Activated CD4-positive, alpha-beta T cell treated with anti-CD3 and anti-CD28 coated beads for 36 hours (primary cell): ENCODE measurements at regions not wholly inside any gene's neighbourhood (a gene's known extent, or its start where the extent isn't known, plus 50 kb on each side); places are given as distances from the start of the nearest gene placed in this dataset.

Source experiments
- ATAC-seq: fragments of 200-7000 bp; cut with Tn5 transposase; one replicate; pipeline ENCODE4 v1.10.0; 2021; ENCODE audit warnings: mild to moderate bottlenecking, moderate library complexity
- CTCF ChIA-PET: fragments of 350-600 bp; sonication (Branson Sonifier 250); formaldehyde crosslinking; loops from one replicate; lab custom pipeline; 2021; ENCODE audit warnings: antibody characterized with exemption; lab: Charles Lee
- POLR2A ChIA-PET: fragments of 350-600 bp; sonication (Branson Sonifier 250); formaldehyde crosslinking; loops from one replicate; lab custom pipeline; 2021; ENCODE audit warnings: antibody characterized with exemption, inconsistent platforms; lab: Charles Lee
- DNase-seq: peaks from one replicate; pipeline ENCODE4 v3.0.0-alpha.2; 2020
- H3K27ac Mint-ChIP-seq: one replicate; pipeline ENCODE4 v1.8.0; 2021; ENCODE audit warnings: mixed read lengths
- H3K27me3 Mint-ChIP-seq: one replicate; pipeline ENCODE4 v1.8.0; 2021; ENCODE audit warnings: mixed read lengths
- H3K36me3 Mint-ChIP-seq: one replicate; pipeline ENCODE4 v1.8.0; 2021; ENCODE audit warnings: low read depth, mixed read lengths
- H3K4me1 Mint-ChIP-seq: one replicate; pipeline ENCODE4 v1.8.0; 2021; ENCODE audit warnings: mixed read lengths
- H3K4me3 Mint-ChIP-seq: one replicate; pipeline ENCODE4 v1.8.0; 2021; ENCODE audit warnings: mild to moderate bottlenecking, moderate library complexity, mixed read lengths
- H3K9me3 Mint-ChIP-seq: one replicate; pipeline ENCODE4 v1.8.0; 2021; ENCODE audit warnings: low read depth, mixed read lengths
- intact Hi-C, 2 experiments: fragments of 100-400 bp; cut with DNase I in 1 of 2; cut with micrococcal nuclease in 1 of 2; formaldehyde crosslinking; loops; one replicate each; pipeline versions ENCODE4 v1.14.2 to v1.15.1; 2022 to 2024; cut with DNase I, micrococcal nuclease

DNA sequence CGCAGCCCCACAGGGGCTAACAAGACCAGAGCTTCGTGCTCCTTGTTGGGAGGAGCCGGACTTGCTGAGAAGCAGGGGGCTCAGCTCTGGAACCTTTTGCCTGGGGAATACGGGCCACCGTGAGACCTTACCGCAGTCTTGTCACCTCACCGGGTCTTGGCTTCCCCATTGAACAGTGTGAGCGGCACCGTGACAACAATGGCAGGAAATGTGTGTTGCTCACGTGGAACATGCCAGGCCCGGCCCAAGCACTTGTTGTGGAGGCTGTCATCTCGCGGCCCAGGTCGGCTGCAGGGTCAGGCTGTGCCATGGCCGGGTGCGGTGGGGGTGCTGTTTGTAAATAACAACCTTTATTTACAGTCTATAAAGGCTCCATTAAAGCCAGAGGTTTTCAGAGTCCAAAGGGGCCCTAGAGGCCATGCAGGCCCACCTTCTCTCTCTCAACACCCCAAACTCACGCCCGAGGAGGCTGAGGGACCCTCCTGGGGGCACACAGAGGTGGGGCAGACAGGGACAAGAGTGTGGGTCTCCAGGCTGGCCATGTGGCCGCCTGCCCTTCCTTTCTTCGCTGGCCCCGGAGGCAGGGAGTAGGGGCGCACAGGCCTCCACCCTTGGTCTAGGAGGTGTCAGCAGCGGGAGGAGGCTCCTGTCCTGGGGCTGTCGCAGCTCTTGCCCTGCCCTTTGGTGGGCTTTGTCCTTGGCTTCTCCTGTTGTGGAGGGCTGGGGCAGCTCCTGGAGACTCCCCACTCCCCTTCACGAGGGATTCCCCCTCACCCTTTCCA is 79.7 kb downstream of the TSPAN17 start:
- no peak for DNase-seq
- H3K27me3 Mint-ChIP-seq = peaks cover 27% of the 10 kb centered on the region
- ChIA-PET POLR2A (no interaction called here), CTCF (no interaction called here)
- intact Hi-C loops = no loop called here
- no peak overlapping the region for H3K4me3 Mint-ChIP-seq
- peaks cover 2% of the 10 kb centered on the region for H3K9me3 Mint-ChIP-seq
- H3K27ac Mint-ChIP-seq = no peak overlapping the region
- H3K36me3 Mint-ChIP-seq = no peaks in the 10 kb centered on the region
- no peak for ATAC-seq
- no peaks in the 10 kb centered on the region for H3K4me1 Mint-ChIP-seq

DNA sequence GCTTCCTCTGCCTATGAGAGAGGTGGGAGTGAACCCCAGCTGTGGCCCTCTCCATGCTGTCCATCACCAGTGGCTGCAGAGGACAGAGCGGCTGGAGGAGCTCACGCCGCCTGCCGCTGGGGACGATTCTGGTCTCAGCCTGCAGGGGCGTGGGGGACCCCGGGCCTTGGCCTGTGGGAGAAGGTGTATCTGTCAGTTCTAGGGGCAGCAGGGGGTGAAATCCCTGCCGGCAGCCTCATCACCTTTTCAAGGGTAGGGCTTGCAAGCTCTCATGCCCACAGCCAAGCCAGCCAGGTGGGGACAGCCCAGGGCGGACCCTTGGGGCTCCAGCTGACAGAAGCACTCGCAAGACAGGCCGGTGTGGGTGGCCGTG is 80.2 kb downstream of the TSPAN17 start:
- no peak for ATAC-seq
- CTCF ChIA-PET = no interaction called here

GRCh38 chr5:176727983-176728675 is 80.8 kb downstream of the TSPAN17 start:
- ATAC-seq (no peak), DNase-seq (no peak)
- Mint-ChIP-seq H3K27ac (no peak overlapping the region), H3K27me3 (peaks cover 27% of the 10 kb centered on the region), H3K9me3 (peaks cover 2% of the 10 kb centered on the region), H3K4me1 (no peaks in the 10 kb centered on the region), H3K4me3 (no peak overlapping the region), H3K36me3 (no peaks in the 10 kb centered on the region)
- ChIA-PET POLR2A (no interaction called here), CTCF (interaction anchor here (0.7 kb wide), 1 partner anchor 55 kb away, joined by 3 read pairs; no protein-coding TSS in a partner anchor)
- intact Hi-C loops = no loop called here

More for the DNA sequence above, 80.2 kb downstream of the TSPAN17 start:
- no peak for DNase-seq
- intact Hi-C loops = no loop called here
- Mint-ChIP-seq H3K9me3 (peaks cover 2% of the 10 kb centered on the region), H3K4me1 (no peaks in the 10 kb centered on the region), H3K36me3 (no peaks in the 10 kb centered on the region), H3K4me3 (no peak overlapping the region), H3K27ac (no peak overlapping the region), H3K27me3 (peaks cover 27% of the 10 kb centered on the region)
- POLR2A ChIA-PET = no interaction called here

- intact Hi-C loops = no loop called here
- ChIA-PET CTCF (interaction anchor here (0.6 to 0.9 kb wide), 2 partner anchors 69 to 91 kb away, joined by 3 to 4 read pairs; no protein-coding TSS in a partner anchor), POLR2A (no interaction called here)
- peaks cover 23% of the 10 kb centered on the region for H3K27me3 Mint-ChIP-seq
- peaks cover 2% of the 10 kb centered on the region for H3K9me3 Mint-ChIP-seq
- no peak for ATAC-seq
- H3K4me1 Mint-ChIP-seq = no peaks in the 10 kb centered on the region
- H3K27ac Mint-ChIP-seq = no peak overlapping the region
- H3K4me3 Mint-ChIP-seq = no peak overlapping the region
- H3K36me3 Mint-ChIP-seq = no peaks in the 10 kb centered on the region
- DNase-seq = no peak
Measured at GRCh38 chr5:176728831-176729251, 81.5 kb upstream of the UNC5A start.

DNA sequence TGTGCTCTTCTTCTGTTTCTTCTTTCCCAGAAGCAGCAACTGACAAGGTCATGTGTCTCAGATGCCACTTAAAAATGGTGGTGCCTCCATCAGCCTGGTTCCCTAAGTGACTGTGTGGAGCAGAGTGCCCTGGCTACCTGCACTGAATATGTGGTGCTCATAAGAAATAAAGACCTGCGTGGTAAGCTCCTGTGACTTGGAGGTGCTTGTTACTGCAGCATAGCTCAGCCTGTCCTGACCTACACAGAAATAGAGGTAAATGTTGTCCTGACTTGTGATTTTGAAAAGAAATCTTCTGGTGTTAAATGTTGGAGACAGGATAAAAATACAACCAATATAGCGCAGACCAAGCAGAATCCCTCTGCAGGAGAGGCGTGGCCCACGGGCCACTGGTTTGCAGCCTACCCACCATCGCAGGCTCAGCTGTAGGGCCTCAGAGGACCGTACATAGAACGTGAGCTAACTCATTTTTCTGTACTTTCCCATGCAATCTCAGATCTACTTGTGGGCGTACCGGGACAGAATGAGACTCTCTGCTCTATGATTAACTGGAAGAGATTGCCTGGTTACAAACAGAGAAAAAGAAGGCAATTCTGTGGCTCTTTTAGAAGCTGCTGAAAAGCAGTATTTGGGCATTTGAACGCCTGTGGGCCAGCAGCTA is 79.4 kb upstream of the UNC5A start:
- Mint-ChIP-seq H3K4me3 (no peak overlapping the region), H3K27me3 (peaks cover 20% of the 10 kb centered on the region), H3K4me1 (no peaks in the 10 kb centered on the region), H3K27ac (no peak overlapping the region), H3K36me3 (no peaks in the 10 kb centered on the region), H3K9me3 (peaks cover 2% of the 10 kb centered on the region)
- ChIA-PET CTCF (interaction anchor here (1.1 kb wide), 1 partner anchor 70 kb away, joined by 4 read pairs; no protein-coding TSS in a partner anchor), POLR2A (no interaction called here)
- DNase-seq (no peak), ATAC-seq (peak; percentile 39)
- intact Hi-C loops = no loop called here

DNA sequence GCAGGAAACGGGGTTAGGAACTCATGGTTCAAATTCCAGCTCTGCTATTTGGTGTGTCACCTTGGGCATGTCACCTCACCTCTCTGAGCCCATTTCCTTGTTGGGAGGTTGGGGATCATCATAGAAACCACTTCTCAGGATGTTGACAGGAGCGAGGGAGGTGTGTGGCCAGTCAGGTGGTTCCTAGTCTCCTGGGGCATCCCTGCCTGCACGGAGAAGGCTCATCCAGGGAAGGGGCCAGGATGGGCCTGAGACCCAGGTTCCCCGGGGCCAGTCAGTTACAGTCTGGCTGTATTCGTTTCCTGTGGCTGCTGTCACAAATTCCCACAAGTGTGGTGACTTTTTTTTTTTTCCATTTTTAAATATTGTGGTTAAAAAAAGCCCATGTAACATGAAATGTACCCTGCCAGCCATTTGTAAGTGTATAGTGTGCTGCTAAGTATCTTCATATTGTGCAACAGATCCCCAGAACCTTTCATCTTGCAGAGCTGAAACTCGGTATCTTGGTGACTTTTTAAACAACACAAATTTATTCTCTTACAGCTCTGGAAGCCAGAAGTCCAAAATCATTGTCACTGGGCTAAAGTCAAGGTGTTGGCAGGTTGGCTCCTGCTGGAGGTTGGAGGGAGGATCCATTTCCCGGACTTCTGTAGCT is 78.7 kb upstream of the UNC5A start:
- no peak overlapping the region for H3K4me3 Mint-ChIP-seq
- ChIA-PET POLR2A (no interaction called here), CTCF (interaction anchor here (1.1 kb wide), 1 partner anchor 71 kb away, joined by 4 read pairs; no protein-coding TSS in a partner anchor)
- H3K4me1 Mint-ChIP-seq = no peaks in the 10 kb centered on the region
- peaks cover 2% of the 10 kb centered on the region for H3K9me3 Mint-ChIP-seq
- DNase-seq (no peak), ATAC-seq (no peak)
- H3K27ac Mint-ChIP-seq = no peak overlapping the region
- no peaks in the 10 kb centered on the region for H3K36me3 Mint-ChIP-seq
- intact Hi-C loops = no loop called here
- peaks cover 19% of the 10 kb centered on the region for H3K27me3 Mint-ChIP-seq

DNA sequence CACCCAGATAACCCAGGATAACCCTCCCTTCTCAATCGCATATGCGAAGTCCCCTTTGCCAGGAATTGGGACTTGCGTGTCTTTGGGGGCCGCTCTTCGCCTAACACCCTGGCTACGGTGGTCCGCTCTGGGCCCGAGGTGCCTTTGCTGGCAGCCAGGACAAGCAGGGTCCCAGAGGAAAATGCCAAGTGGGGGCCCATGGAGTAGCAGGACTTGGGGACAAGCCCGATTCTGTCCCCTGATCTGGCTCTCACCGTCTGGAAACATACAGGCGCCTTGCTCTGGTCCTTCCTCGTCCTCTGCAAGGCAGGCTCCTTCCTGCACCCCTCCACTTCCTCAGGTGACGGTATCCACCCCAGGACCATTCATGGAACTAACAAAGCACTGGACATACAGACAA is 78.1 kb upstream of the UNC5A start:
- intact Hi-C loops = no loop called here
- POLR2A ChIA-PET = no interaction called here
- Mint-ChIP-seq H3K4me3 (no peak overlapping the region), H3K27ac (no peak overlapping the region), H3K27me3 (peaks cover 26% of the 10 kb centered on the region), H3K36me3 (no peaks in the 10 kb centered on the region), H3K4me1 (no peaks in the 10 kb centered on the region), H3K9me3 (peaks cover 2% of the 10 kb centered on the region)
- DNase-seq = no peak
- no peak for ATAC-seq
- CTCF ChIA-PET = no interaction called here

DNA sequence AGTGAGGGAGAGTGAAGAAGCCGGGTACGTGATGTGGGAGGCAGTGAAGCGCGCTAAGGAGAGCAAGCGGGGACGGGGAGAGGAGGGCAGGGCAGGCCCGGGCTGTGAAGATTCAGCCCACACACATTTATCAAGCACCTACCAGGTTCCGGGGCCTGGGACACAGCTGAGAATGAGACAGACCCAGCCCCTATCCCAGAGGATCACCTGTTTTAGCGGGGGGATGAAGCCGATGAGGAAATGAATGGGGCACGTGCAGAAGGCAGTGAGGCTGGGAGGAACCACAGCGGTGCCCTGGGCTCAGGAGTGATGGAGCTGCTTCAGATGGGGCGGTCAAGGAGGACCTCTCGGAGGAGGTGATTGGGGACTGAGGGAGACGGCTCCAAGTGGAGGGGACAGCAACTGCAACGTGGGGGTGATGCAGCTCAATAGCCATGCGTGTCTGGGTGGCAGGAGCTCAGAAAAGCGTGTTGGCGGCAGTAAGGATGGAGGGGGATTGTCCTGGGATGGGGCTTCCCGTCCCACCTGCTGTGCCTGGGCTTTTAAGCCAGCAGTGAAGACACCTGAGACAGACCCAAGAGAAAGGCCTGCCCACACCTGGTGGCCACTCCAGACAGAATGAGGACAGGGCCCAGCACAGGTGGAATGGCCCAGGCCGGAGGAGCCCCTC is 77.5 kb upstream of the UNC5A start:
- no peak overlapping the region for H3K27ac Mint-ChIP-seq
- H3K4me1 Mint-ChIP-seq = no peaks in the 10 kb centered on the region
- DNase-seq (no peak), ATAC-seq (no peak)
- CTCF ChIA-PET = no interaction called here
- H3K36me3 Mint-ChIP-seq = no peaks in the 10 kb centered on the region
- H3K27me3 Mint-ChIP-seq = peaks cover 28% of the 10 kb centered on the region
- H3K9me3 Mint-ChIP-seq = peaks cover 2% of the 10 kb centered on the region
- POLR2A ChIA-PET = no interaction called here
- H3K4me3 Mint-ChIP-seq = no peak overlapping the region
- intact Hi-C loops = no loop called here

GRCh38 chr5:176733406-176734262 is 76.7 kb upstream of the UNC5A start:
- H3K4me1 Mint-ChIP-seq = no peaks in the 10 kb centered on the region
- intact Hi-C loops = no loop called here
- ChIA-PET POLR2A (no interaction called here), CTCF (interaction anchor here (0.6 kb wide), 1 partner anchor 73 kb away, joined by 5 read pairs; no protein-coding TSS in a partner anchor)
- peaks cover 2% of the 10 kb centered on the region for H3K9me3 Mint-ChIP-seq
- no peak overlapping the region for H3K27ac Mint-ChIP-seq
- no peak overlapping the region for H3K4me3 Mint-ChIP-seq
- no peaks in the 10 kb centered on the region for H3K36me3 Mint-ChIP-seq
- DNase-seq (no peak), ATAC-seq (no peak)
- H3K27me3 Mint-ChIP-seq = peaks cover 28% of the 10 kb centered on the region

DNA sequence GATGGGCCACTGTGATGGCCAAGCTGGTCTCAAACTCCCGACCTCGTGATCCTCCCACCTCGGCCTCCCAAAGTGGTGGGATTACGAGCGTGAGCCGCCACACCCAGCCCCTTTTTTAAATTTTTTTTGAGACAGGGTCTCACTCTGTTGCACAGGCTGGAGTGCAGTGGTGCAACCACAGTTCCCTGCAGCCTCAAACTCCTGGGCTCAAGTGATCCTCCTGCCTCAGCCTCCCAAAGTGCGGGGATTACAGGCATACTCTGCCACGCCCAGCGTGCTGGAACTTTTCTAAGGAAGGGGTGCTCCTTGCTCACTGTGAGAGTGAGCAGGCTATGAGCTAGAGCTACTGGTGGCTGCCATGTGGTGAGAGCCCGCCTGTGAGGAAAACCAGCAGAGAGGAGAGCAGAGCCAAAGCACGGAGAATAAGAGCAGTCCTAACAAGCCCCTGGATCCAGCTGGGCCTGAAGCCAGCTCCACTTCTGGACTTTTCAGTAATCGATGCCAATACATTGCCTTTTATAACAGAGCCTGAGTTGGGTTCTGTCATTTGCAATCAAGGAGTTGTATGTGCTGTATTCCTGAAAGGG is 75.5 kb upstream of the UNC5A start:
- Mint-ChIP-seq H3K9me3 (peaks cover 2% of the 10 kb centered on the region), H3K4me3 (no peak overlapping the region), H3K4me1 (no peaks in the 10 kb centered on the region), H3K27me3 (peaks cover 33% of the 10 kb centered on the region), H3K27ac (no peak overlapping the region), H3K36me3 (no peaks in the 10 kb centered on the region)
- intact Hi-C loops = no loop called here
- CTCF ChIA-PET = no interaction called here
- ATAC-seq (no peak), DNase-seq (no peak)
- POLR2A ChIA-PET = no interaction called here
